Hematopoietic multipotent progenitor cell treated with erythropoietin and hydrocortisone succinate and interleukin-3 and kit ligand, for 4 days (in vitro differentiated cells): ENCODE measurements at regions not wholly inside any gene's neighbourhood (a gene's known extent, or its start where the extent isn't known, plus 50 kb on each side); places are given as distances from the start of the nearest gene placed in this dataset.
"Not testable (repeated sequence)": the region's sequence is repeated elsewhere in the genome, so short reads cannot be mapped to it uniquely, and the experiment has no call there.

Experiments
- DNase-seq: peaks from one replicate; pipeline ENCODE4 v3.0.0-alpha.2; 2015

DNA sequence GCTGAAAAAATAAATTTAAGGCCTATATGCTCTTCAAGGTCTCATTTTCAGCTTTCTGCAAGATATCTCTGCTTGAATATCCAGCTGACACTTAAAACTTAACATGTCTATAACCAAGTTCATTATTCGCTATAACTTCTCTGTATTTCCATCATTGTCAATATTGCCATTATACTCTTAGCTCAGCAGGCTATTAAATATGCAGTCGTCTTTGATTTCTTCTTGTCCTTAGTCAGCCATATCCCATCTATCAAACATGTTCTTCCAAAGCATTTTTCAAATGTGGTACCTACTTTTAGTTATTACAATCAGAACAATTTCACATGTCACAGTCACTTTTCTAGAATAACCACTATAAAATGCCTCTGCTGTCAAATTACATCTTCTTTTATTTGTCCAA lies 1364.1 kb downstream of the ARAP2 start:
- DNase-seq = no peak

DNA sequence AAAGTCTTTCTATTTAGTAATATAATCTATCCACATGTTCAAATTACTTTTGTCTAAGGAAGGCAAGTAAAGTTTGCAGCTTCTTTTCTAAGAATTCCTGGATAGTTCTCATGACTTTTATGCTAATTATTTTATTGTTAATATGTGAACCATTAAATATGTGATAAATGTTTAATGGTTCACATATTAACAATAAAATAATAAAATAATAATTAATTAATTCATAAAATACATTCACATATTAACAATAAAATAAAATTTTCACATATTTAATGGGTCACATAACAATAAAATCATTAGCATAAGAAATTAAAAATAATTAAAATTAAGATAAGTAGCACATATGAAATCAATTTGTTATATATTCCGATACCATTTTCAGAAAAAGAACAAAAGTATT lies 1352.4 kb downstream of the ARAP2 start:
- no peak for DNase-seq

DNA sequence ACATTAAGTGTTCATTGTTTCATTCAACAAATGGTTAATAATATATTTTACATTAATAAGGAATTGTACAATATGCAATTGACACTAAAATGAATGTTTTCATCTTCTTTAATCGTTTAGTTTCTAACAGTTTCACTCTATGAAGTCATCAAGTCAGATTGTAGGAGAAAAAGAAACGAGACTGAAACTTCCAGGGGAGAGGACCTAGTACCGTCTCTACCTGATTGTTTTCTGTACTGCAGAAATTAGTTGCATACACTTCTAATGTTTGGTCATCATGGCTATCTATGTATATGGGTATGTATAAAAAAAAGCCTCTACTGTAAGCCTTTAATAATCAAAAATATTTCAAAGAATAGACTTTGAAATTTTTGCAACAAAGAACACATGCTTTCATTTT lies 1350.9 kb downstream of the ARAP2 start:
- no peak for DNase-seq

DNA sequence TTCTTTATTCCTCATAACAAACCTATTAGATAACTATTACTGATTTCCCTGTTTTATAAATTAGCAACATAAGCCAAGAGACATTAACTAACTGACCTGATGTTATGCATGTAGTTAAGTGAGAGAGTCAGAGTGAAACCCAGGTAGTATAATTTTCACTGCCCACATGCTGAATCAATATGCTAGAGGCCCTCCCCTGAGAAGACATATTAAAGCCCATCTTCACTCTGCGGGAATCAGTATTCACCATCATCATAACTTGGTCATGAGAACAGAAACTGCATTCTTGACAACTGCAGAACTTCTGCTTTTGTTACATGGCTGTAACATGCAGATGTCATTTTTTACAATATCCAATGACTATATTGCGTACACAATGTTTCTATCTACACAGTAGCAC lies 1324.3 kb downstream of the ARAP2 start:
- DNase-seq = no peak

DNA sequence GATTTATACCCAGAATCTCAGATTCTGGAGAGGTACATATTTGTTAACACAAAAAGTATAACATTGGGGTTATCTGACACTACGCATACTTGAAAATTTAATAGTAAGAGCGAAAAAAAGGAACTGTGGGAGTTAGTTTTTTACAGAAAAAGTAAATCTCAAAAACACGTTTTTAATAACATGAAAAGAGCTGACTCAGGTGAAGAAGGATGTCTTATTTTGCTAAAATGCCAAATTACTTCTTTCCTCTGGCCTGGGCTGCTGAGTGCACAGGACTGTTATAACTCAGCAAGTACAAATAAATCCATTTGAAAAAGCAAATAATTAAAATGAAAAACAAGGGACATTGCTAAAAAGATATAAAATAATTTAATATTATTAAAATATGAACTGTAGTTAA lies 1322.9 kb downstream of the ARAP2 start:
- DNase-seq = no peak

DNA sequence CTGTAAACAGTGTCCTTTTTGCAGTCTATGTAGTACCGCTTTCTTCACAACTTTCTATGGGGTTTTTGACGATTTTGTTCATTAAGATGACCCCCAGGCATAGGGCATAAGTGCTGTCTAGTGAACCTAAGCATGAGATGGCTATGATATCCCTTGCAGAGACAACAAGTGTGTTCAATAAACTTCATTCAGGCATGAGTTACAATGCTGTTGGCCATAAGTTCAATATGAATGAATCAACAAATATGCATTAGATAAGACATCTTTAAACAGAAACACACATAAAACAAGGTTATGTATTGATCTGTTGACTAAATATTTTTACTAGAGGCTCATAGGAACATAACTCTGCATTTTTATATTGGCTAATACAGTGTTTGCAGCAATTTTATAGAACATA lies 1322.0 kb downstream of the ARAP2 start:
- no peak for DNase-seq

DNA sequence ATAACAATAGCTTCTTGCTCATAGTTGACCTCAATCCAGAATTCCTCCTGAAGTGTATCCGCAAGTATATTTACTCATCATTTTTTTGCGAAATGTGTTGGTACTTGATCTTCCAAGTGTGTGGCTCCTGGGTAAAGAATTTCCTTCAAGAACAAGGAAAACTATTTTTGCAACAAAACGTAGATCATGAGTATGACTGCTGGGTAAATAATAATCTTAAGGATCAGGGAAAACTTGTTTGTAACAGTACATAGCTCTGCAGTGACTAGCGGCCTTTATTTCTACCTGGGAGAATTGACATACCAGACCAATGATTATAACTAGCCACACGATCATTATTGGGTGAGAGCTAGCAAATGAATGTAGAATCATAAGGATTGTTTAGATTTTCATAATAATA lies 1311.7 kb downstream of the ARAP2 start:
- DNase-seq = no peak

DNA sequence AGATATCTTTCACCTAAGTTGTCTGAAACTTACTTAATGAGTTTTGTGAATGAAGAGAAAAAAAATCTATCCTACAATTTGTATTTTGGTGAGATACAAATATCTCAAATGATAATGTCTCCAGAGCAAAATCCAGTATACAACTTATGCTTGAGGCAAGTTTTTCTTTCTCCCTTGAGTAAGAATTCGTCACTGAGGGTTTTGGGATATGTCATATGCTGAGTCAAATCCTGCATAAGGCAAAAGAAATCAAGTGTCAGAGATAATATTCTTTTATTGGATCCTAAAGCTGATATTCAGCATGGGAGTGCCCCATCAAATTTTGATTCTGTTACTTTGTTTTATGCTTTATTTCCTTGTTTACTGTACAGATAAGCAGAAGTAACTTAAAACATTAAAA lies 1308.6 kb downstream of the ARAP2 start:
- no peak for DNase-seq

DNA sequence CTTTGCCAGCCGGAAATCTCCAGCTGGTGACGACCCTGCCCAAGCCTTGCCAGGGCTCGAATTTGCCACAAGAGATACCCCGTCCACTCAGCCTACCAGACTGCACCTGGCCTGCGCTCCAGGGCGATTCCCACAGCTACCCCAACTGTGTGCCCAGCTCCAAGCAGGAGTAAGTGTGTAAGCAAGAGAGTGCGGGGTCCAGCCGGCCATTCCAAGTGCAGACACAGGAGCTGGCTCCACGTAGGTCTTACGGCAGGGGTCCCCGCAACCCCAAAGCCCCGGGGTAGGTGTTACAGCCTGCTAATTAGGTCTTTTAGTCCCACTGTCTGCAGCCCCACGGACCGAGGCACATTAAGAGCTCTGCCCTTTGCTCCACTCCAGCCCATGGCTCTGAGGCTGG lies 1305.2 kb downstream of the ARAP2 start:
- DNase-seq = no peak

DNA sequence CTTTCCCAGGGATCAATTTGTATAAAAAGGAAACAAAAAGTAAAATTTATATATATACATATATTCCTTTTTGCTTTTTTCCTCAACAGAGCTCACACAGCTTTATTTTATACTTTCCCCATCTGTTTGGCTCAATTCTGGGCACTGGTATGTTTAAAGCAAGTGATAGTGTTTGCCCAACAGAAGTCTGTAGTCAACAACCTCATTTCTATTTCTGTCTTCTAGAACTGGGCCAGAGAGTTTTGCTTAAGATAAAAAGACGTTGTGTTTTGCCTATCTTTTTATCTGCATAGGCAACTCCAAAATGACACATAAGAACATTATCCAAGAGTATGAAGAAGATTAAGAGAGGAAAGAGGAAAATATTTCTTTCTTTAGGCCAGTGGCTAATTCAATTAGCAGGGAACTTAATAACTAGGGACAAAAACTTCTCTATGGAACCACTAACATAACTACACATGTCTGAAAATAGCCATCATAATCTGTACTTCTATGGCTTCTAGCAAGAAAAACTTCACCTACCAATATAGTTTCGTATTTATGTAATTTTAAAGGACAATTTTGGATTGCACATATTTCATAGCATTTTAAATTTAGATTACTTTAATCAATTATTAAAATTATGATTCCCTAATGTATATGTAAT lies 1300.5 kb downstream of the ARAP2 start:
- no peak for DNase-seq

DNA sequence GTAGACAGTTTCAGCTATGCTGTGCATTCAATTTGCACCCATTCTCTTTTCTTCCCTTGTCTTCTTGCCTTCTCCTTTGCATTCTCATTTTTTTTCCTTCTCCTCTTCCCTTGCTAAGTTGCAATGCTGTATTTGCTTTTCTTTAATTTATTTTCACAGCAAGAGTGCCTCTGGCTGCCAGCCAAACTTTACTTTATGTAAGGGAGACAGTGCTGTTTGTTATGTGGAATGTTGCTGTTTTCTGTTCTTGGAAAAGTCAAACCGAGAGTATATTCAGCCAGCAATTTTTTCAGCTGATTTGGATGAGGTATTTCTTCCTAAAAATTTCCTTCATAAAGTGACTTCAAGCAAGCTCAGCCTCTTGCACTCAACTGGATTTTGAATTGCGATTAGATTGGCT lies 1293.4 kb downstream of the ARAP2 start:
- DNase-seq = no peak

DNA sequence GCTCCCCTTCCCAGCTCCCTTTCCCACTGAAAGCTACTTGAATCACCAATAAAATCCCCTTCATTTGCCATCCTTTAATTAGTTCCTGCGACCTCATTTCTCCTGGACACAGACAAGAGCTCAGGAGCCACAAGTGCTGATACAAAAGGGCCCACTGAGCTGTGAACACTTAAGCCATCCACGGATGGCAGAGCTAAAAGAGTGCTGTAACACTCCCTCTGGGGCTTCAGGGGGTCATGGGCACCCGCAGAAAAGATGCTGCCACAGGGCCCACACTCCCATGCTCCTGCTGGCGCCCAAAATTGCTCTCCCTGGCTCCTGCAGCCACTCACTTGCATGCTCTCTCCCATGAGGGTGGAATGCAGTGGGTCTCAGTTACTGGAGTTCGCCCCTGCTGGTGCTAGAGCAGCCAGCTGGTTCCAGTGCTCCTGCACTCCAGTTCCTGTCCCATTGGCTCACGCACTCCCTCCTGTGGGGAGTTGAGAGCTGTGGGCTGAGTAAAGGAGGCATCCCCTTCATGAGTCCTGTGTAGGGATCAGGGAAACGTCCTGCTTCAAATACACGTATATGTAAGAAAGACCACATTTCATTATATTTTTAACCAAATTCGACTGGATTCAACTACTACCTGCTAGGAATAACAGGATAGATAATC lies 1291.0 kb downstream of the ARAP2 start:
- no peak for DNase-seq

DNA sequence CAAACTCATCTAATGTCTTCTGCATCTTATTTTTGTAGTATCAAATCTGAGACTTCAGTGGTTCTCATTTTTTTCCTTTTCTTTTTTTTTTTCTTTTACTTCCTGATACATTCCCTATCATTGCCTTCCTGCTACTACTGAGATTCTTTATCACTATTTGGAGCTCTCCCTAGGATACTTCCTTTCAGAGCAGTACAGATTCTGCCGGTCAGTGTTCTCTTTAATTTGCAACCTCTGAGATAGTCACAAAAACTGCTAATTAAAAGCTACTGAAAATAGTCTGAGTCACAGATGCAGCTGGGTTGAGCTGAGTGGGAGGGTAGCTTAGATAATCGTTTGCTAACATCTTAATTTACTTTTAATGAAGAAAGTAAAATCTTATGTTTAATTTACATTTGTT lies 1279.7 kb downstream of the ARAP2 start:
- DNase-seq = no peak

DNA sequence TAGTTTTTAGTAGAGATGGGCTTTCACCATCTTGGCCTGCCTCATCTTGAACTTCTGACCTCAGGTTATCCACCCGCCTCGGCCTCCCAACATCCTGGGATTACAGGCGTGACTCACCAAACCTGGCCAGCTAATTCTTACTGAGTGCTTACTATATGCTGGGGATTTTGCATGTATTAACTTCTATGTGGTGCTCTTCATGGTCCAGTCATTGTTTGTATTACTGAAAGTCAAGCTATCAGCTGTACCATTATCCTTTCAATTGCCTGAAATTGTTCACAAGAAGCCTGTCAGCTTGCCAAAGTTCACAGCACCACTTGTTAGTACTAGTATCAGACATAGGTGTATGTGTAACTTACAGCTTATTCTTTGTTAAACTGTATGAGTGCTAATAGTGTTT lies 1272.1 kb downstream of the ARAP2 start:
- DNase-seq = no peak

DNA sequence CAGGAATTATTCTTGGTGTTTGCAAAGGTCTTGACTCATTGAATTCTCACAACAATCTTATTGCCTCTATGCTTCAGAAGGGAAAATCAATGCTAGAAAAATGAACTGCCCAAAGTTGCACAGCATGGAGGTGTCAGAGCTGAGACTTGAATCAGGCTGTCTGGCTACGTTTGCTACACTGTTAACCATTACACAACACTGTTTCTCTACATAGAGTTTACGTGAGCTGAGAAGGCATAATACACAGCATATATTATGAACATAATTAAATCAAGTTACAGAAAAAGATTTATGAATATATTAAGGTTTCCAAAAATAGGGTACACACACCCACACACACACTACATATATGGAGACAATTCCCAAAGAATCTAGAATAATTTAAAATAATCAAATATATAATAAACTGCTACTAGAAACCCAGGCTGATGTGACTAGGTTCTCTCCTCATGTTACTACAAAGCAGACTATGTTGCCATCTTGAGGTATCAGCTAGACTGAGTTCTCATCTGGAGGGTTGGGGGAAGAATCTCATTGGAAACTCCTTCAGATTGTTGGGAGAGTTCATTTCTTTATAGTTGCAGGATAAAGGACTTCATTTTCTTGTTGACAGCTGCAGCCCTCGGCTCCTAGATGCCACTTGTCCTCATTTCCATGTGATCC lies 1270.5 kb downstream of the ARAP2 start:
- DNase-seq = no peak

DNA sequence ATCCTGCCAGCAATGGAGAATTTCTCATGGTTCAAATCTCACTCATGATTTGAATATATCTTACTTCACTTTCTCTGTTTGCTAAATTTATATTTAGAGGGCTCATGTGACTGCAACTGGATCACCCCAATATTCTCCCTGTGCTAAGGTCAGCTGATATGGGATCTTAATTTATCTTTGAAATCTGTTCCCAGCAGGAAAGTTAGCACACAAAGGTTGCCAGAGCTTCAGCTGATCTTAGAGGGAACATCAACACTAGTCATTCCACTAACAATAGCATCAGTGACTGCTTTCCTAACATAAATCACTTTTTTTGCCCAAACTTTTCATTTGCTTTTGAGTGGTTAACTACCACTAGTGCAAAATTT lies 1270.0 kb downstream of the ARAP2 start:
- no peak for DNase-seq

DNA sequence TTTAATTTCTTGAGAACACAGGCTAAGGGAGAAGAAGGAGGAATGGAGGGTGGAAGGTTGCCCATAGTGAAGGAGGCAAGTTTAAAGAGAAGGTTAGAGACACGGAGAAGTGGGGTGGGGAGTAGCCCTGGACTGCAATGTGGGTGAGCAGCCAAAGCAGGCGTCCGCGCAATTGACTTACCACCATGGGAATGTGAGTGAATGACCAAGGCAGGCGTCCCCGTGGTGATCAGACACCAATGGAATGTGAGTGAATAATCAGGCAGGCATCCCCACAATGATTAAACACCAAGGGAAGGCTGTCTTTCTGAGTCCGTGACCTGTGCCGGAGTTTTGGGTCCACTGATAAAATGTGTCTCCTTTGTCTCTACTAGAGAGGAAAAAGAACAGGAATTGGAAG lies 1223.1 kb downstream of the ARAP2 start:
- not testable (repeated sequence) for DNase-seq

DNA sequence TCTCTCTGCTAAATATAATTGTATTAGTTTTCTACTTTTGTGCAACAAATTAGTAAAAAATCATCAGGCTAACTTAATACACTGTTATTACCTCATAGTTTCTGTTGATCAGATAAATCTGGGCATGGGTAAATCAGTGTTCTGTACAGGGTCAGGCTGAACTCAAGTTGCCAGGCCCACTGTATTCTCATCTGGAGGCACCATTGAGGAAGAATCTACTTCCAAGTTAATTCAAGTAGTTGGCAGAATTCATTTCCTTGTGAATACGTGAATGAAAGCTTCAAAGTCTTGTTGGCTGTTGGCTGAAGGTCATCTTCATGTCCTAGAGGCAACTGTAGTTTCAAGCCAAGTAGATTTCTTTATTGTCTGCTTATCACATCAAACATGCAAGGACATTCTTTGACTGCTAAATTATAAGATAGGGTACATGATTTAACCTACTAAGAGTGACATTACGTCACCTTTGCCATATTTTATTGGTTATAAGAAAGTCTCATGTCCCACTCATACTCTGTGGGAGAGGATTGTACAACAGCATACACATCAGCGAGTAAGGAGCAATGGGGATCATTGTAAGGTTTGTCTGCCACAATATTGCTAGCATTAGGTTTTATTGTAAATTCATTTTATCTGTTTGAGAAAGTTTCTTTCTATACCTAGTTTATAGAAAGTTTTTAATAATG lies 1219.0 kb downstream of the ARAP2 start:
- DNase-seq = no peak

DNA sequence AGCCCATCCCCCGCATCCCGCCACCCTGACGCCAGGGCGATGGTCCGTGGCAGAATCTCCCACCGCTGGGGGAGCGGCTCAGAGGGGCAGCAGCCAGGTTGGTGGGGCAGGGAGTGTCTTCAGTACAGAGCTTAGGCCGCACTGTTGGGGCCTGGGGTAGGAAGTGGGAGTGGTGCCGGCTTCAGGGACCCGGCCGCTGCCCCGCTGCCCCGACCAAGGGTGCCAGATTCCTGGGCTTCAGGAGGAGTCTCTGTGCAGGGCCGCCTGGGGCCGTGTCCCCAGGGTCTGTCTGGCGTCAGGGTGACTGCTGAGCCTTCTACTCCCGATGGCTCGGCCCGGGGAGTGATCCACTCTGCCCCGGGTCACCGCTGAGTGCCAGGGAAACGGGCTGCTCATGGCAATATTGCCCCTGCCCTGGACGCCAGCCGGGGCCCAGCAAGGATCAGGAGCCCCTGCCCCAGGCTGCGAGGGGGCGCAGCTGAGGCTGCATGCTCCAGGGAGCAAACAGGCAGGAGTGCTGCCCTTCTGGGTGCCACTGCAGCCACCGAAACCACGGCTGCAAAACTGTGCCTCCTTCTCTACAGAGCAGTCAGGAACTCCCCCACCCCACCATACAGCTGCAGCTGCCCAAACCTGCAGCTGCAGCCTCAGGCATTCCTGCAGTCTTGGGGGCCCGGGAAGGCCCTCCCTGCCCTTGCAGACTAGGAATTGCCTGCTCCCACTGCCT lies 1206.1 kb downstream of the ARAP2 start:
- DNase-seq = no peak

DNA sequence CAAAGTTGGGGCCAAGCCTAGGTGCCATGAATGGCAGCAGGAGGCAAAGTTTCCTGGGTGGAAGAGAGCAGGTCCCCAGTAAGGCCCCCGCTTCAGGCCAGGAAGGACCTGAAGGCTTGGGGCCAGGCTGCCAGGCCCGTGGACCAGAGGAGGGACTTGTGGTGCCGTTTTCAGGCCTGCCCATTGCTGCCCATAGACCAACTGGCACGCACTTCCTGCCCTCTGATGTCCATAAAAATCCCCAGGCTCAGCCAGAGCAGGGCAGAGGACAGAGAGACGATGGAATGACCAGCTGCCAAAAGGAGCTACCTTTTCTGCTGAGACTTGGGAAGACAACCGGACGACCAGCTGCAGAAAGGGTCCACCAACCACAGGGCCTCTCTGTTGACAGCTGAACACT lies 1205.5 kb downstream of the ARAP2 start:
- no peak for DNase-seq

DNA sequence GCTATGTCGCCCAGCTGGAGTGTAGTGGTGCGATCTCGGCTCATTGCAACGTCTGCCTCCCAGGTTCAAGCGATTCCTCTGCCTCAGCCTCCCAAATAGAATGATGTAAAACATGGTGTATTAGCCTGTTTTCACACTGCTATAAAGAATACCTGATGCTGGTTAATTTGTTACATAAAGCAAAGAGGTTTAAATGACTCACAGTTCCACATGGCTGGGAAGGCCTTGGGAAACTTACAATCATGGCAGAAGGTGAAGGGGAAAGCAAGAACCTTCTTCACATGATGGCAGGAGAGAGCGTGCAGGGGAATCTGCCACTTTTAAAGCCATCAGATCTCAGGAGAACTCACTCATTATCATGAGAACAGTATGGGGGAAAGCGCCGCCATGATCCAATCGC lies 1191.8 kb downstream of the ARAP2 start:
- DNase-seq = no peak

DNA sequence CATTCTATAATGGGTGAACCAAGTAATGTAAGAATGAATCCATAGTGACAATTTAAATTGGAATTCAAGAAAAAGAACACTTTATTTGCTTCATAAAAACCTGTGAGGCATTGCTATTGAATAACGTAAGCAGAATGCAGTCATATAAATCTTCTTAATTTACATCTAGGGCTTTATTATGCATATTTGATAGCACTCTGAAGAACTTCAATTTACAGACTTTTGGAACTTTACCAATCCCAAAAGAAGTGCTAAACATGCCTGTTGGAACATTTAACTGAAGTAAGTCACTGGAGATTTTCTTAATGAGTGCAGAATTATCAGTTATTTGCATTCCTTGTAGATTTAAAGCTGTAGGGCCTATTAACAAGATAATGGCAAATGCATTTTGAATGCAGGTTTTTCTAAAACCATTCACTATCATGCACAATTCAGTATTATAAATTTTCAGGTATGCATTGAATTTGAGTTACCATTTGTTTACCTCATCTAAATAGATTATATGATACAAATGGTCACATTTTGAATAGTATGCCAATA lies 1181.2 kb downstream of the ARAP2 start:
- DNase-seq = no peak

DNA sequence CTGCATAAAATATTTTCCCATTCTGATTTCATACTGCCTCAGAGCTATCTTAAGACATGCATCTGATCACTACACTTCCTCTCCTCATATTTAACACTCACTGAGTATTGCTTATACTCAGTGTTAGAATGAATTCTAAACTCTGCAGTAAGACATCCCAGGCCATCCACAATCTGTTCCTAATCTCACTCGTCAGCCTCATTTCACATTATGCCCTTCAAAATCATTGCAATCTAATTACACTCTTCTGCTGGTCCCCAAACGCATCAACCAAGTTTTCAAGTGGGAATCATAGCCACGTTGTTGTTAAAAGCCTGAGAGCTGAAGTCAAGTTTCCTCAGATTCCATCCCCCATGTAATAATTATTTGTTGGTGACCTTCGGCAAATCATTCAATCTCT lies 1177.9 kb downstream of the ARAP2 start:
- DNase-seq = no peak
